A549 (cell line): ENCODE measurements at regions not wholly inside any gene's neighbourhood (a gene's known extent, or its start where the extent isn't known, plus 50 kb on each side); places are given as distances from the start of the nearest gene placed in this dataset.

Source experiments
- ATAC-seq, 2 experiments: fragments of 200-7000 bp in 1 of 2; fragments of >200 bp in 1 of 2; cut with Nextera tagmentation in 1 of 2; cut with Tn5 transposase in 1 of 2; 3 replicates each; pipeline versions ENCODE4 v1.8.0 to v1.9.1; 2018 to 2020; ENCODE audit warnings: mild to moderate bottlenecking in 1 of 2, moderate library complexity in 1 of 2
- CTCF ChIA-PET: fragments of 300-600 bp; sonication (Branson Sonifier 250); formaldehyde crosslinking; extraction: SDS; loops from one replicate; lab custom pipeline; 2021; ENCODE audit warnings: antibody characterized with exemption, inconsistent platforms; lab: Yijun Ruan, JAX
- POLR2A ChIA-PET: fragments of 350-600 bp; formaldehyde crosslinking; extraction: SDS; loops from one replicate; lab custom pipeline; 2021; ENCODE audit warnings: antibody characterized with exemption, inconsistent platforms; lab: Yijun Ruan, JAX
- DNase-seq, 2 experiments: peaks; one replicate each; pipeline versions ENCODE4 v3.0.0 to v3.0.0-alpha.2; 2011 to 2016; ENCODE audit warnings: low read depth in 1 of 2, low spot score in 1 of 2
- FAIRE-seq: peaks from 2 replicates; lab custom pipeline; 2011; peaks lifted over from hg19 to GRCh38; lab: Jason Lieb, UNC
- H3K27ac ChIP-seq, 2 experiments: fragments of >200 bp; sonication (Bioruptor Twin); formaldehyde crosslinking; 3 replicates each; pipeline ENCODE4 v1.5.1; 2016 to 2017
- H3K4me1 ChIP-seq: fragments of >200 bp; sonication (Bioruptor Twin); formaldehyde crosslinking; 3 replicates; pipeline ENCODE4 v1.6.1; 2016
- H3K4me2 ChIP-seq: fragments of >200 bp; sonication (Bioruptor Twin); formaldehyde crosslinking; 3 replicates; pipeline ENCODE4 v1.6.1; 2016
- H3K4me3 ChIP-seq: fragments of >200 bp; sonication (Bioruptor Twin); formaldehyde crosslinking; 3 replicates; pipeline ENCODE4 v1.5.1; 2016
- H3K9me3 ChIP-seq: fragments of >200 bp; sonication (Bioruptor Twin); formaldehyde crosslinking; 3 replicates; pipeline ENCODE4 v1.6.1; 2016
- ATOH8 ChIP-seq: fragments of 250-450 bp; sonication (Bioruptor Pico); IDR thresholded peaks from 2 replicates; pipeline ENCODE4 v1.5.0; 2020; ENCODE audit warnings: low read depth, mild to moderate bottlenecking, moderate library complexity
- CHD2 ChIP-seq: fragments of 150-350 bp; IDR thresholded peaks from 2 replicates; pipeline ENCODE4 v1.6.1; 2014; ENCODE audit warnings: low read length; ENCODE audit not compliant: partially characterized antibody
- EHF ChIP-seq: fragments of 250-450 bp; sonication (Bioruptor Pico); IDR thresholded peaks from 2 replicates; pipeline ENCODE4 v1.5.0; 2020; ENCODE audit warnings: mild to moderate bottlenecking
- EHMT2 ChIP-seq: fragments of 200-600 bp; sonication (generic); IDR thresholded peaks from 2 replicates; pipeline ENCODE4 v1.6.1; 2016; ENCODE audit warnings: antibody characterized with exemption, low read depth, mild to moderate bottlenecking, moderate library complexity
- FOXS1 ChIP-seq: fragments of 250-450 bp; sonication (Bioruptor Pico); IDR thresholded peaks from 2 replicates; pipeline ENCODE4 v1.5.0; 2020; ENCODE audit warnings: mild to moderate bottlenecking, moderate library complexity
- HEYL ChIP-seq: fragments of 250-450 bp; sonication (Bioruptor Pico); IDR thresholded peaks from 2 replicates; pipeline ENCODE4 v1.8.0; 2021; ENCODE audit warnings: mild to moderate bottlenecking, moderate library complexity
- HMGXB4 ChIP-seq: fragments of 250-450 bp; sonication (Bioruptor Pico); IDR thresholded peaks from 2 replicates; pipeline ENCODE4 v1.5.0; 2021; ENCODE audit warnings: mild to moderate bottlenecking, moderate library complexity, borderline replicate concordance
- HOXB5 ChIP-seq: fragments of 250-450 bp; sonication (Bioruptor Pico); IDR thresholded peaks from 2 replicates; pipeline ENCODE4 v1.5.0; 2020; ENCODE audit warnings: mild to moderate bottlenecking, moderate library complexity
- NFE2L2 ChIP-seq: fragments of 150-350 bp; conservative IDR thresholded peaks from 2 replicates; pipeline ENCODE4 v1.6.1; 2014; ENCODE audit warnings: low read length
- NR3C1 ChIP-seq: fragments of >200 bp; sonication (Bioruptor Twin); formaldehyde crosslinking; IDR thresholded peaks from 3 replicates; pipeline ENCODE4 v1.6.1; 2017
- REST ChIP-seq: fragments of 200-600 bp; sonication (generic); IDR thresholded peaks from 2 replicates; pipeline ENCODE4 v1.6.1; 2016; ENCODE audit warnings: antibody characterized with exemption, mild to moderate bottlenecking, moderate library complexity
- RFX5 ChIP-seq: fragments of 450-650 bp; IDR thresholded peaks from 2 replicates; pipeline ENCODE4 v1.7.1; 2014; ENCODE audit warnings: antibody characterized with exemption, mild to moderate bottlenecking, moderate library complexity
- SMC3 ChIP-seq: fragments of >200 bp; sonication (Bioruptor Twin); formaldehyde crosslinking; IDR thresholded peaks from 3 replicates; pipeline ENCODE4 v1.6.1; 2018; ENCODE audit warnings: inconsistent platforms
- TFCP2L1 ChIP-seq: fragments of 250-450 bp; sonication (Bioruptor Pico); IDR thresholded peaks from 2 replicates; pipeline ENCODE4 v1.5.0; 2021; ENCODE audit warnings: mild to moderate bottlenecking
- TP53 ChIP-seq: fragments of 250-450 bp; sonication (Bioruptor Pico); IDR thresholded peaks from 2 replicates; pipeline ENCODE4 v1.5.0; 2021; ENCODE audit warnings: mild to moderate bottlenecking, moderate library complexity
- USF2 ChIP-seq: fragments of 450-650 bp; IDR thresholded peaks from 2 replicates; pipeline ENCODE4 v1.6.1; 2014; ENCODE audit warnings: antibody characterized with exemption
- ZC3H11A ChIP-seq: fragments of 450-650 bp; IDR thresholded peaks from 2 replicates; pipeline ENCODE4 v1.6.1; 2014; ENCODE audit warnings: antibody characterized with exemption, mild to moderate bottlenecking
- ZSCAN20 ChIP-seq: fragments of 250-450 bp; sonication (Bioruptor Pico); IDR thresholded peaks from 2 replicates; pipeline ENCODE4 v1.8.0; 2022; ENCODE audit warnings: mild to moderate bottlenecking, moderate library complexity
- WGBS: methylation state at CpG from one replicate; pipeline ENCODE4 v1.1.6; 2017; ENCODE audit errors: missing lambda C conversion rate; 5-methylcytosine and 5-hydroxymethylcytosine counted together

GRCh38 chr2:167790781-167791450 lies 456.5 kb downstream of the STK39 start:
- no peak for ATAC-seq
- DNase-seq: no peak
- no peak overlapping the region for H3K27ac ChIP-seq
- WGBS: 39% methylated on average over 4 of the region's 4 CpGs
- no peaks in the 10 kb centered on the region for H3K9me3 ChIP-seq
- H3K4me1 ChIP-seq: no peaks in the 10 kb centered on the region
- H3K4me2 ChIP-seq: no peak overlapping the region
- FAIRE-seq: no peak
- CTCF ChIA-PET: interaction anchor here (1.4 kb wide), 1 partner anchor 21 kb away, joined by 3 read pairs; no protein-coding TSS in a partner anchor
- TF ChIP-seq CHD2 (no peak), USF2 (no peak), ZC3H11A (no peak), SMC3 (no peak), HEYL (CRISPR knock-in tag) (no peak), HMGXB4 (CRISPR knock-in tag) (no peak), FOXS1 (no peak), ZSCAN20 (CRISPR knock-in tag) (no peak)
- POLR2A ChIA-PET: no interaction called here
- no peak overlapping the region for H3K4me3 ChIP-seq

GRCh38 chr2:167790189-167790588 lies 457.2 kb downstream of the STK39 start:
- DNase-seq (no peak), FAIRE-seq (no peak), ATAC-seq (no peak)
- H3K9me3 ChIP-seq: no peaks in the 10 kb centered on the region
- no peak overlapping the region for H3K4me2 ChIP-seq
- no peak overlapping the region for H3K27ac ChIP-seq
- WGBS: 40% methylated on average over 4 of the region's 4 CpGs
- H3K4me1 ChIP-seq: no peaks in the 10 kb centered on the region
- TF ChIP-seq TP53 (CRISPR knock-in tag): no peak
- TF ChIP-seq EHMT2: no peak
- TF ChIP-seq RFX5: no peak
- no peak for TF ChIP-seq TFCP2L1 (CRISPR knock-in tag)
- no peak for TF ChIP-seq HOXB5 (CRISPR knock-in tag)
- TF ChIP-seq ATOH8 (CRISPR knock-in tag): no peak
- TF ChIP-seq EHF (CRISPR knock-in tag): no peak
- TF ChIP-seq NFE2L2: no peak
- no peak for TF ChIP-seq NR3C1
- TF ChIP-seq HMGXB4 (CRISPR knock-in tag): no peak
- no peak for TF ChIP-seq REST
- no peak overlapping the region for H3K4me3 ChIP-seq
- ChIA-PET CTCF (interaction anchor here (1.4 kb wide), 1 partner anchor 21 kb away, joined by 3 read pairs; no protein-coding TSS in a partner anchor), POLR2A (no interaction called here)
